ENCODE measurements at regions not wholly inside any gene's neighbourhood (a gene's known extent, or its start where the extent isn't known, plus 50 kb on each side); places are given as distances from the start of the nearest gene placed in this dataset.

GRCh38 chr11:15523543-15523942 lies 408.8 kb downstream of the INSC start:
- Histone ChIP-seq H3K9me3 (ENCODE audit: control insufficient read depth, low read length) (peaks cover 5% of the 10 kb centered on the region), H3K4me1 (ENCODE audit: control insufficient read depth, insufficient read depth, low read length) (no peaks in the 10 kb centered on the region), H3K4me3 (ENCODE audit: low read length) (no peak overlapping the region), H3K9ac (ENCODE audit: low read length) (no peak overlapping the region), H3K36me3 (ENCODE audit: control insufficient read depth, insufficient read depth, low read length) (no peaks in the 10 kb centered on the region), H3K27me3 (ENCODE audit: control insufficient read depth, insufficient read depth, low read length) (no peaks in the 10 kb centered on the region)

GRCh38 chr11:15525582-15525981 lies 410.9 kb downstream of the INSC start:
- Histone ChIP-seq H3K4me3 (ENCODE audit: low read length) (no peak overlapping the region), H3K27me3 (ENCODE audit: control insufficient read depth, insufficient read depth, low read length) (no peaks in the 10 kb centered on the region)

GRCh38 chr11:15526032-15526431 lies 411.3 kb downstream of the INSC start:
- no peak overlapping the region for H3K9ac ChIP-seq (ENCODE audit: low read length)
- peaks cover 5% of the 10 kb centered on the region for H3K9me3 ChIP-seq (ENCODE audit: control insufficient read depth, low read length)
- H3K4me3 ChIP-seq (ENCODE audit: low read length) = no peak overlapping the region
- H3K27me3 ChIP-seq (ENCODE audit: control insufficient read depth, insufficient read depth, low read length) = no peaks in the 10 kb centered on the region
- no peaks in the 10 kb centered on the region for H3K4me1 ChIP-seq (ENCODE audit: control insufficient read depth, insufficient read depth, low read length)
- no peaks in the 10 kb centered on the region for H3K36me3 ChIP-seq (ENCODE audit: control insufficient read depth, insufficient read depth, low read length)

More at GRCh38 chr11:15525582-15525981, 410.9 kb downstream of the INSC start:
- Histone ChIP-seq H3K4me1 (ENCODE audit: control insufficient read depth, insufficient read depth, low read length) (no peaks in the 10 kb centered on the region), H3K9ac (ENCODE audit: low read length) (no peak overlapping the region), H3K36me3 (ENCODE audit: control insufficient read depth, insufficient read depth, low read length) (no peaks in the 10 kb centered on the region), H3K9me3 (ENCODE audit: control insufficient read depth, low read length) (peaks cover 5% of the 10 kb centered on the region)

GRCh38 chr11:15526859-15527450 lies 412.2 kb downstream of the INSC start:
- Histone ChIP-seq H3K27me3 (ENCODE audit: control insufficient read depth, insufficient read depth, low read length) (no peaks in the 10 kb centered on the region), H3K4me1 (ENCODE audit: control insufficient read depth, insufficient read depth, low read length) (no peaks in the 10 kb centered on the region), H3K36me3 (ENCODE audit: control insufficient read depth, insufficient read depth, low read length) (no peaks in the 10 kb centered on the region), H3K4me3 (ENCODE audit: low read length) (no peak overlapping the region), H3K9ac (ENCODE audit: low read length) (no peak overlapping the region), H3K9me3 (ENCODE audit: control insufficient read depth, low read length) (peaks cover 5% of the 10 kb centered on the region)

GRCh38 chr11:15532432-15532831 lies 417.7 kb downstream of the INSC start:
- Histone ChIP-seq H3K9me3 (ENCODE audit: control insufficient read depth, low read length) (no peaks in the 10 kb centered on the region), H3K9ac (ENCODE audit: low read length) (no peak overlapping the region), H3K36me3 (ENCODE audit: control insufficient read depth, insufficient read depth, low read length) (no peaks in the 10 kb centered on the region), H3K4me3 (ENCODE audit: low read length) (no peak overlapping the region), H3K27me3 (ENCODE audit: control insufficient read depth, insufficient read depth, low read length) (no peaks in the 10 kb centered on the region), H3K4me1 (ENCODE audit: control insufficient read depth, insufficient read depth, low read length) (no peaks in the 10 kb centered on the region)

- H3K27me3 ChIP-seq (ENCODE audit: control insufficient read depth, insufficient read depth, low read length) = no peaks in the 10 kb centered on the region
- H3K36me3 ChIP-seq (ENCODE audit: control insufficient read depth, insufficient read depth, low read length) = no peaks in the 10 kb centered on the region
- no peak overlapping the region for H3K9ac ChIP-seq (ENCODE audit: low read length)
- no peaks in the 10 kb centered on the region for H3K4me1 ChIP-seq (ENCODE audit: control insufficient read depth, insufficient read depth, low read length)
- no peaks in the 10 kb centered on the region for H3K9me3 ChIP-seq (ENCODE audit: control insufficient read depth, low read length)
- H3K4me3 ChIP-seq (ENCODE audit: low read length) = no peak overlapping the region
Observed at GRCh38 chr11:15534266-15534665, 419.5 kb downstream of the INSC start.

- Histone ChIP-seq H3K27me3 (ENCODE audit: control insufficient read depth, insufficient read depth, low read length) (no peaks in the 10 kb centered on the region), H3K9ac (ENCODE audit: low read length) (no peak overlapping the region), H3K4me1 (ENCODE audit: control insufficient read depth, insufficient read depth, low read length) (no peaks in the 10 kb centered on the region), H3K9me3 (ENCODE audit: control insufficient read depth, low read length) (no peaks in the 10 kb centered on the region), H3K4me3 (ENCODE audit: low read length) (no peak overlapping the region), H3K36me3 (ENCODE audit: control insufficient read depth, insufficient read depth, low read length) (no peaks in the 10 kb centered on the region)
Observed at GRCh38 chr11:15535414-15535813, 420.7 kb downstream of the INSC start.

- no peaks in the 10 kb centered on the region for H3K4me1 ChIP-seq (ENCODE audit: control insufficient read depth, insufficient read depth, low read length)
- H3K4me3 ChIP-seq (ENCODE audit: low read length) = no peak overlapping the region
- H3K36me3 ChIP-seq (ENCODE audit: control insufficient read depth, insufficient read depth, low read length) = no peaks in the 10 kb centered on the region
- no peaks in the 10 kb centered on the region for H3K9me3 ChIP-seq (ENCODE audit: control insufficient read depth, low read length)
- H3K9ac ChIP-seq (ENCODE audit: low read length) = no peak overlapping the region
- H3K27me3 ChIP-seq (ENCODE audit: control insufficient read depth, insufficient read depth, low read length) = no peaks in the 10 kb centered on the region
Observed at GRCh38 chr11:15536438-15536837, 421.7 kb downstream of the INSC start.

- no peaks in the 10 kb centered on the region for H3K36me3 ChIP-seq (ENCODE audit: control insufficient read depth, insufficient read depth, low read length)
- no peaks in the 10 kb centered on the region for H3K4me1 ChIP-seq (ENCODE audit: control insufficient read depth, insufficient read depth, low read length)
- no peaks in the 10 kb centered on the region for H3K27me3 ChIP-seq (ENCODE audit: control insufficient read depth, insufficient read depth, low read length)
- H3K9ac ChIP-seq (ENCODE audit: low read length) = no peak overlapping the region
- no peak overlapping the region for H3K4me3 ChIP-seq (ENCODE audit: low read length)
- H3K9me3 ChIP-seq (ENCODE audit: control insufficient read depth, low read length) = no peaks in the 10 kb centered on the region
Observed at GRCh38 chr11:15539645-15540044, 424.9 kb downstream of the INSC start.

GRCh38 chr11:15541079-15541478 lies 426.4 kb downstream of the INSC start:
- Histone ChIP-seq H3K9ac (ENCODE audit: low read length) (no peak overlapping the region), H3K4me3 (ENCODE audit: low read length) (no peak overlapping the region), H3K27me3 (ENCODE audit: control insufficient read depth, insufficient read depth, low read length) (no peaks in the 10 kb centered on the region), H3K9me3 (ENCODE audit: control insufficient read depth, low read length) (no peaks in the 10 kb centered on the region), H3K36me3 (ENCODE audit: control insufficient read depth, insufficient read depth, low read length) (no peaks in the 10 kb centered on the region), H3K4me1 (ENCODE audit: control insufficient read depth, insufficient read depth, low read length) (no peaks in the 10 kb centered on the region)

- Histone ChIP-seq H3K4me3 (ENCODE audit: low read length) (no peak overlapping the region), H3K9ac (ENCODE audit: low read length) (no peak overlapping the region), H3K9me3 (ENCODE audit: control insufficient read depth, low read length) (no peaks in the 10 kb centered on the region), H3K27me3 (ENCODE audit: control insufficient read depth, insufficient read depth, low read length) (no peaks in the 10 kb centered on the region), H3K36me3 (ENCODE audit: control insufficient read depth, insufficient read depth, low read length) (no peaks in the 10 kb centered on the region), H3K4me1 (ENCODE audit: control insufficient read depth, insufficient read depth, low read length) (no peaks in the 10 kb centered on the region)
Observed at GRCh38 chr11:15544353-15544752, 429.6 kb downstream of the INSC start.

GRCh38 chr11:15547685-15548084 lies 433.0 kb downstream of the INSC start:
- H3K4me1 ChIP-seq (ENCODE audit: control insufficient read depth, insufficient read depth, low read length) = no peaks in the 10 kb centered on the region
- no peak overlapping the region for H3K4me3 ChIP-seq (ENCODE audit: low read length)
- H3K9ac ChIP-seq (ENCODE audit: low read length) = no peak overlapping the region
- H3K27me3 ChIP-seq (ENCODE audit: control insufficient read depth, insufficient read depth, low read length) = no peaks in the 10 kb centered on the region
- H3K36me3 ChIP-seq (ENCODE audit: control insufficient read depth, insufficient read depth, low read length) = no peaks in the 10 kb centered on the region
- no peaks in the 10 kb centered on the region for H3K9me3 ChIP-seq (ENCODE audit: control insufficient read depth, low read length)
